Memory B cell (primary cell): ENCODE measurements at regions not wholly inside any gene's neighbourhood (a gene's known extent, or its start where the extent isn't known, plus 50 kb on each side); places are given as distances from the start of the nearest gene placed in this dataset.
A peak's percentile ranks its signal among the peaks of the same experiment; 100 is the strongest.

Experiments
- ATAC-seq: fragments of 150-1000 bp; cut with Tn5 transposase; 2 replicates; pipeline ENCODE4 v1.10.0; 2021; ENCODE audit warnings: low read depth, mild to moderate bottlenecking, moderate library complexity
- DNase-seq, 2 donors: peaks; one replicate each; pipeline ENCODE4 v3.0.0; 2022; ENCODE audit warnings: low spot score in 2 of 2
- H3K27ac Mint-ChIP-seq: one replicate; pipeline ENCODE4 v1.8.0; 2022; ENCODE audit warnings: mild to moderate bottlenecking, moderate library complexity, mixed read lengths
- H3K27me3 Mint-ChIP-seq: one replicate; pipeline ENCODE4 v1.8.0; 2022; ENCODE audit warnings: mixed read lengths
- H3K36me3 Mint-ChIP-seq: one replicate; pipeline ENCODE4 v1.8.0; 2022; ENCODE audit warnings: mild to moderate bottlenecking, mixed read lengths
- H3K4me1 Mint-ChIP-seq: one replicate; pipeline ENCODE4 v1.8.0; 2022; ENCODE audit warnings: mixed read lengths
- H3K4me3 Mint-ChIP-seq: one replicate; pipeline ENCODE4 v1.8.0; 2022; ENCODE audit warnings: mild to moderate bottlenecking, moderate library complexity, mixed read lengths
- H3K9me3 Mint-ChIP-seq: one replicate; pipeline ENCODE4 v1.8.0; 2022; ENCODE audit warnings: mixed read lengths

DNA sequence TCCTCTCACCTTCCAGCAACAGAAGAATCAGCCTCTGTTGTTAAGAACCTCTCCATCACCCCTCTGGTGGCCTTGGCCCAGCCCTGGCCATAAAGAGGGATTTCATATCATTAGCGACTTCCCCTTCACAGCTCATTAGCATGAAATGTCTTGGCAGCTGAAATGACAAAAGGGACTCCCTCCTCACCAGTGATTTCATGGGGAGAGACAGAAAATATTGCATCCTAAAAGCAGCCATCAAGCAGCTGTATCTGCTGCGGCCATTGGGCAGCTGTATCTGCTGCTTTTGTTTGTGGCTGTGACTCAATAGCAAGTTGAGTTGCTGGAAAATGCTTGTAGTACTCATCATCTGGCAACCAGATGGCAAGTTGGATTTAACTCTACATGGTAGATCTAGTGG, 105.9 kb upstream of the RMDN2 start:
- no peaks in the 10 kb centered on the region for H3K36me3 Mint-ChIP-seq
- peaks cover 10% of the 10 kb centered on the region for H3K4me1 Mint-ChIP-seq
- peaks cover 3% of the 10 kb centered on the region for H3K9me3 Mint-ChIP-seq
- H3K27ac Mint-ChIP-seq = no peak overlapping the region
- no peak for ATAC-seq
- H3K27me3 Mint-ChIP-seq = no peaks in the 10 kb centered on the region
- no peak overlapping the region for H3K4me3 Mint-ChIP-seq
- DNase-seq = no peak

DNA sequence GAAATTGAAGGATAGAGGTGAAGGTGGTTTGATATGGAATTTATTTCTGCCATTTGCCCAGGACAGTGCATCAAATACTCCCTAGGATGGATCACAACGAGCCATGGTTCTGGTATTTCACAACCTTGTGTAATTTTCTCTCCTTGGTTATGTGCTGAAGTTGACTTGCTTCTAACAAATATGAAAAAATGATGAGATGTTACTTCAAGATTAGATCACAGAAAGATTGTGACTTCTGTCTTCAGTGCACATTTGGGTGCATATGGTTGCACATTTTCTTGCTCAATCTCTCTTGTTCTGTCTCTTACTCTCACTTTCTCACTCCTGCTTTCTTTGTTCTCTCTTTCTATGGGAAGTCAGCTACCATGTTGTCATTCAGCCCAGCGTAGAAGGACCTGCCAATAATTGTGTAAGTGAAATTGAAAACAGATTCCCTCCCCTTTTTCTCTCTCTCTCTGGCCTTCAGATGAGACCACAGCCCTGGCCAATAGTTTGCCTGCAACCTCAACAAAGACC, 104.6 kb upstream of the RMDN2 start:
- no peak overlapping the region for H3K4me3 Mint-ChIP-seq
- no peak overlapping the region for H3K27ac Mint-ChIP-seq
- H3K4me1 Mint-ChIP-seq = peaks cover 10% of the 10 kb centered on the region
- H3K27me3 Mint-ChIP-seq = no peaks in the 10 kb centered on the region
- no peaks in the 10 kb centered on the region for H3K36me3 Mint-ChIP-seq
- ATAC-seq = no peak
- DNase-seq = no peak
- peaks cover 3% of the 10 kb centered on the region for H3K9me3 Mint-ChIP-seq

DNA sequence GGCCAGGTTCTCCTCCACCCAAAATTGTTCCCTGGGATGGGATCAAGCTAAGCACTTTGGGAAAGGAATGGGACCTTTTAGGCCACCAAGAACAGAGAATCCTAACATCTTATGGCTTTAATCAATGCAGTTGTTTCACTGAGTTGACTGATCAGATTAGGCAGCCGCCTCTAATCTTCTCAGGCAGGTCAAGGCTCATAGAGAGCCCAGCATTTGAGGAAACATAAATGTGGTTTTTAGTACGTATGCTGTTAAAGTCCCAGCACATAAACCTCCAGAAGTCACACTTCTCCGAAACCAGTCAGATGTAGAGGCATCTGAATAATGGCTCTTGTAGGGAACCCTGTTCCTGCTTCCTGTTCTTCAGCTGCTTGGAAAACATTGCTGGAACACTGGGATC, 99.5 kb upstream of the RMDN2 start:
- peaks cover 10% of the 10 kb centered on the region for H3K4me1 Mint-ChIP-seq
- no peak overlapping the region for H3K4me3 Mint-ChIP-seq
- peaks cover 3% of the 10 kb centered on the region for H3K9me3 Mint-ChIP-seq
- H3K27ac Mint-ChIP-seq = no peak overlapping the region
- no peaks in the 10 kb centered on the region for H3K36me3 Mint-ChIP-seq
- DNase-seq (no peak), ATAC-seq (no peak)
- no peaks in the 10 kb centered on the region for H3K27me3 Mint-ChIP-seq

DNA sequence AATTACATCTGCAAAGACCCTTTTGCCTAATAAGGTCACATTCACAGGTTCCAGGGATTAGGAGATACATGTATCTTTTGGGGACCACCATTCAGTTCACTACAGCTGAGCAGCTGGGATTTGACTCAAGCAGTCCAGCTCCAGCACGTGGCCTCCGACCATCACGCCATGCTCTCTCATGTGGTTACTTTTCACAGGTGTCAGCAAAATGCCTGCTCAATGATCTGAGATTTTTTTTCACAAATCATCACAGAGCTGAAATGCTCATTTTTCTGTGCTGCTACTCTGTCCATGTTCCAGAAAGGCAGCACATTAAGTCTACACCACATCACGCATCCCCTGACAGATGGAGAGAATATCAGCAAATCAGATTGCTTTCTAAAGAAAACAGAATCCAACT, 98.5 kb upstream of the RMDN2 start:
- Mint-ChIP-seq H3K27me3 (no peaks in the 10 kb centered on the region), H3K4me1 (peaks cover 10% of the 10 kb centered on the region), H3K9me3 (no peaks in the 10 kb centered on the region), H3K27ac (no peak overlapping the region), H3K36me3 (no peaks in the 10 kb centered on the region), H3K4me3 (no peak overlapping the region)
- DNase-seq (no peak), ATAC-seq (no peak)

DNA sequence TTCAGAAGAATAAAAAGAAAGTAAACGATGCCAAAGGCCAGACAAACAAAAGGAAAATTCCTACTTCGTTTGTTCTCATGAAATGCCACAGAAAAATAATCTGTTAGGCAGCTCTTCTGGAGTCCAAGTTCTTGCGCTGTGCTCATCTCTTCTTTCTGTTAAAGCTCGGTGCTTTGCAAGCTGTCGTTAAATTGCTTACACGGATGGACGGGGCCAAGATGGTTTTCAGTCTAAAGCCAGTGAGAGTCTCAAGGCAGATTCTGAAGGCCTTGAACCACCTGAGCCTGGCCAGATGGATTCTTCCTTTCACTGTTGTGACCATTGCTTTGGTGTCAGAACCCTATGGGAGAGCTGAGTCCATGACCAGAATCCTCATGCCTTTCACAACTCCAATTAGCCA, 97.6 kb upstream of the RMDN2 start:
- no peak for DNase-seq
- Mint-ChIP-seq H3K27me3 (no peaks in the 10 kb centered on the region), H3K36me3 (no peaks in the 10 kb centered on the region), H3K27ac (no peak overlapping the region), H3K4me1 (peaks cover 8% of the 10 kb centered on the region), H3K9me3 (no peaks in the 10 kb centered on the region), H3K4me3 (no peak overlapping the region)
- ATAC-seq = no peak

DNA sequence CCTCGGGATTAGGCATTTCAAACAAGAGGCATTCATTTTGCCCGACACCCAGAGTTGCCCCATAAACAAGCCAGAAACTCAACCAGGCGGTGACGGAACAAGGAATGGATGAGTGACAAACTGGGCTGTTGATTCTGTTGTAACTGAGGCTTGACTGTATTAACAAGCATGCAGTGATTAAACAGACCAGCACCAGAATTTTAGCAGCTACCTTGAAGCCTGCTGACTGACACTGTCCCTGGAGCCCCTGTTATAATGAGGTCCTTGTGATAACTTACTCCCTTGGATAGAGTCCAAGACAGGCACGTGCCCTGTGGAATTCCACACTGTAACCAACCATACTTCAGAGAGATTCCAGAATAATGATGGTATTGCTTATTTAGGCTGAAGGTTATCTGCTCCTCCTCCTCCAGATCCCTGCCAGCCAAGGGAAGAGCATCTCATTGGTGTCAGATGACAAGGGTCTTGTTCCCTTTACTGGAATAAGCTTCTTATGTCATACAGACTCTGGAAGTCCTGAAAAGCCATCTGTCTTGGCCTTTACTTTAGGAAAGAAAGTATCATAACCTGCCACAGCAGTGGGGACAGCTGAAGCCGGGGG, 97.1 kb upstream of the RMDN2 start:
- no peaks in the 10 kb centered on the region for H3K27me3 Mint-ChIP-seq
- H3K9me3 Mint-ChIP-seq = no peaks in the 10 kb centered on the region
- H3K36me3 Mint-ChIP-seq = no peaks in the 10 kb centered on the region
- H3K4me1 Mint-ChIP-seq = peaks cover 5% of the 10 kb centered on the region
- ATAC-seq (no peak), DNase-seq (no peak)
- H3K4me3 Mint-ChIP-seq = no peak overlapping the region
- H3K27ac Mint-ChIP-seq = no peak overlapping the region

DNA sequence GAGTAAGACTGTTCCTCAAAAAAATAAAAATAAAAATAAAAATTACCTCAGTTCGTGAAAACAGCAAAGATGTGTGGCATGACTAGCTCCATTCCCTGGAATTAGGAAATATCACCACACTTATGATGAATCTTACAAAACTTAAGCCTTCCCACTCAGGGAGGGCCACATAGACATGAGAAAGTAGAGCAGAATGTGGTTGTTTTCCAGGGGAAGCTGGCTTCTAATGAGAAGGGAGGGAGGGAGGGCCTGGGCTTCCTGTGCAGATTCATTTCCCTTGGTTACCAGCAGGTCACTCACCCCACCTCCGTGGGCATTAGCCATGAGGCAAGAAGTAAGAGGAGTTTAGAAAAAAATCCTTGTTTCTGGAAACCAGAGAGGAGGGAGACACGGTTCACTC, 95.9 kb upstream of the RMDN2 start:
- H3K27ac Mint-ChIP-seq = no peak overlapping the region

DNA sequence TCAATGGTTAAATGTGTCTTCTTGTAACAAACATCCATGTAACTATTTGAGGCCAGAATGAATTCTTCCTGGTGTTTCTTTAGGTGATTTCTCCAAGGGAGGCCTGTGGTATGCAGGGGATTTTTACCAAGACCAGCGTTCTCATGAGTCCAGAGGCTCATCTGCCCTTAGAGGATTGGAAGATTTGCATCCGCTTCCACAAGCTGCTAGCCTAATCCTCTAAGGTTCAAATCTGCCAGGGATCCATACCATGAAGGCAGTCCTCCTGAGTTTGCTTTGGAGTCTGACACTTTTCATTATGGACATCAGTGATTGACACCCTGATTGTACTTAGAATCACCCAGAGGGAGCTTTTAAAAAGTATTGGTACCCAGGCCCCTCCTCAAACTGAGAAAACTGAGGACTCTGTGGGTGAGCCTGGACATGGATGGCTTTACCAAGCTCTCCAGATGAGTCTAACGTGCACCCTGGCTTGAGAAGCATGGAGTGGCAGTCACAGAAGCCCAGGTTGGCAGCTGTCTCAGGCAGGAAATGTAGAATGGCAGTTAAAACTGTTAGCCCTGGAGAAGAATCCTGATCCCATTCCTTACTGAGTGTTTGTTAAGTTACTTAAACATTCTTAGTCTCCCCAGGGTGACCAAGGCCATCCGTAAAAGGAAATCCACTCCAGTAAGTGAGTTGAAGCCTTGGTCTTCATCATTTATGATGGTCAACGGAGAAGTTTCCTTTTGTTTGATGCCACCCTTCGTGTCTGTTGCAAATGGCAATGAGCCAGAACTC, 95.3 kb upstream of the RMDN2 start:
- ATAC-seq = no peak

More for the DNA sequence above, 95.9 kb upstream of the RMDN2 start:
- DNase-seq (no peak), ATAC-seq (no peak)
- no peaks in the 10 kb centered on the region for H3K36me3 Mint-ChIP-seq
- H3K27me3 Mint-ChIP-seq = no peaks in the 10 kb centered on the region
- H3K9me3 Mint-ChIP-seq = no peaks in the 10 kb centered on the region
- H3K4me3 Mint-ChIP-seq = no peak overlapping the region
- peaks cover 4% of the 10 kb centered on the region for H3K4me1 Mint-ChIP-seq

DNA sequence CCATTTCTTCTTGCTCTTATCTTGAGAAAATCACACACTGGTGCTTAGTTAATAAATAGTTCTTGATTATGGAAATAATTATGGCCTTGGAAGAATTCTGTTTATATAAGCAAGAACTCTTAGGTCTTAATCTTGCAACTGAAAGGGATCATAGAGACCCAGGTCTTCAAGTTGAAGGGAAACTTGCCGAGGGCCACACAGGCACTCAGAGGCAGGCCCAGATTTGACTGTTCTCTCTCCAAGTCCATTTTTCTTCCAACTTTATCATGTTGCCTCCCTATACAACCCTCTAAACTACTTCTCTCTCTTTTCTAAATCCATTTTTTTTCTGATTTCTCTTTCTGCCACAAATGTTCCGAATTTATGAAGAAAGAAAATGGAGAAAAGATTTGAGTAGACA, 94.5 kb upstream of the RMDN2 start:
- H3K4me3 Mint-ChIP-seq = no peak overlapping the region
- no peaks in the 10 kb centered on the region for H3K9me3 Mint-ChIP-seq
- ATAC-seq = no peak
- no peak for DNase-seq
- H3K36me3 Mint-ChIP-seq = no peaks in the 10 kb centered on the region
- peaks cover 4% of the 10 kb centered on the region for H3K4me1 Mint-ChIP-seq
- H3K27me3 Mint-ChIP-seq = no peaks in the 10 kb centered on the region
- H3K27ac Mint-ChIP-seq = no peak overlapping the region

More for the DNA sequence above, 95.3 kb upstream of the RMDN2 start:
- no peaks in the 10 kb centered on the region for H3K36me3 Mint-ChIP-seq
- no peaks in the 10 kb centered on the region for H3K27me3 Mint-ChIP-seq
- peaks cover 4% of the 10 kb centered on the region for H3K4me1 Mint-ChIP-seq
- H3K9me3 Mint-ChIP-seq = no peaks in the 10 kb centered on the region
- no peak overlapping the region for H3K4me3 Mint-ChIP-seq
- no peak for DNase-seq
- no peak overlapping the region for H3K27ac Mint-ChIP-seq

DNA sequence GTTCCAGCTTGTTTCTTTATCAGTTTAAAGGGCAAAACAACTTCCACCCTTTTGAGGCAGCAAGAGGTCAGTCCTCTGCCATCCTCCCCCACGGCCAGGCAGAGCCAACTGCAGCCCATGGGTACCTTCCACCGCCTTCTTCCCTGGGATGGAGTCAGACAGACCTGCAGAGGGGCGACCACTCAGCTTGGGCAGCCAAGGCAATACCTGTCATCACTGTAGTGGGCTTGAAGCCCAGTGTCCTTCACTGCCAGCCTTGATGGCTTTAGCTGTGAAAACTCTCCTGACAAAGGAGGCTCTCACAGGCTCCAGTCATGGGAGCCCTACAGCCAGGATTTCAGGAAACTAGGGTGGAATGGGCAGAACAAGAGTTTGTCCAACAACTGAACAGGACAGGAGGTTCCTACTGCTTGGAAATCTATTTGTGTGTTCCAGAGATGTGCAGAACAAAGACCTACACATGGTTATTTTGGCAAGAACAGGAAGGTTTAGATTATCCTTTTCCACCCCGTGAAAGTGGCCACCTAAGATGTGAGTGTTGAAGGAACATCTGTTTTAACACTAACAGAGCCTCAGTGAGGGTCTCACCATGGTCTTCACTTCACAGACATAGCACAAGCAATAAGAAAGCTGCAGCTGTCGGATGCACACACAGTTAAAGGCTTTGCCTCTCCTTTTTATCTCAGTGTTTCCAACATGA, 93.9 kb upstream of the RMDN2 start:
- Mint-ChIP-seq H3K4me1 (peaks cover 4% of the 10 kb centered on the region), H3K4me3 (no peak overlapping the region), H3K27me3 (no peaks in the 10 kb centered on the region), H3K27ac (no peak overlapping the region), H3K9me3 (no peaks in the 10 kb centered on the region), H3K36me3 (no peaks in the 10 kb centered on the region)
- DNase-seq (no peak), ATAC-seq (no peak)

DNA sequence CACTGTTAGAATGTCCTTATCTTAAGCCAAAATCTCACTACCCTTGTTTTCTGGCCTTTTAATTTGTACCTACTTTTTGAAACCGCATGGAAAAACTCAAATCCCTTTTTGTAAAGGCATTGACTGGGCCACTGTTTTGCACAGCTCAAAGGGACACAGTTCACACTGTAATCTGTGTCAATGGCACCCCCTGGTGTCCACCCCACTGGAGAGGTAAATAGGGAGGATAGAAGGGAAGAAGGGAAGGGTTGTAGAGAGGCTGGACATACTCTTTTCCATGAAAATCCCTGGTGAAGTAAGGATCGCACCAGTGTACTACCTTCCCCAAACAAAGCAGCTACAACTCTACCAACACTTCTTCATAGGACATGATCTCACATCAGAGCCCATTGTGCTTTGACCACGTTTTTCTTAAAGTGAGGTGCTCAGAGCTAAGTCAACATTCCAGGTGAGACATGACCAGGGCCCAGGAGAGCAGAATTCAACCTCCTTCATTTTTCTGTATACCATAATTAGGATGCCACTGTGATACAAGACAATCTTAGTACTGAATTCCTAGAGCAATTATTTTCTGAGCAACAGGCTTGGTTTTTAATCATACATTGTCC, 92.4 kb upstream of the RMDN2 start:
- no peak overlapping the region for H3K27ac Mint-ChIP-seq
- peaks cover 4% of the 10 kb centered on the region for H3K4me1 Mint-ChIP-seq
- no peaks in the 10 kb centered on the region for H3K9me3 Mint-ChIP-seq
- no peaks in the 10 kb centered on the region for H3K27me3 Mint-ChIP-seq
- ATAC-seq (peak; percentile 95), DNase-seq (peak; percentile 76 to 81)
- no peak overlapping the region for H3K4me3 Mint-ChIP-seq
- no peaks in the 10 kb centered on the region for H3K36me3 Mint-ChIP-seq

DNA sequence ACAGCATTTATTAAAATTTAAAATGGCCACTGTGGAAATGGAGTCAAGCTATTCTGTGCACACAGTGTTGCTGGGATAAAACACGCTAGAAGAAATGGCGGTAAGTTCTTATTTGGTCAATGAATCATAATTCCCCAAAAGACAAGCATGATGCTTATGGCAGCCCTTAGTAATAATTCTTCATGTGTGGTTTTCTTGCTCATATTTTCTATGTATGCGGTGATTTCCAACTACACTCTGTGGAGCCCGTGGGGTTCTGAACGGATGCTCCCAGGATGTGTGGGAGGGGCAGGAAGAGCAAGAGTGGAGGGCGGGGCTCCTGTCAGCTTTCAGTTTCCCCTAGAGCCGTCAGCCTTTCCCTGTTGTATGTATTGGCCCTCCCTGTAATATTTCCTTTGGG, 91.7 kb upstream of the RMDN2 start:
- H3K36me3 Mint-ChIP-seq = no peaks in the 10 kb centered on the region
- DNase-seq (no peak), ATAC-seq (no peak)
- H3K27me3 Mint-ChIP-seq = no peaks in the 10 kb centered on the region
- no peaks in the 10 kb centered on the region for H3K9me3 Mint-ChIP-seq
- H3K27ac Mint-ChIP-seq = no peak overlapping the region
- peaks cover 4% of the 10 kb centered on the region for H3K4me1 Mint-ChIP-seq
- no peak overlapping the region for H3K4me3 Mint-ChIP-seq

DNA sequence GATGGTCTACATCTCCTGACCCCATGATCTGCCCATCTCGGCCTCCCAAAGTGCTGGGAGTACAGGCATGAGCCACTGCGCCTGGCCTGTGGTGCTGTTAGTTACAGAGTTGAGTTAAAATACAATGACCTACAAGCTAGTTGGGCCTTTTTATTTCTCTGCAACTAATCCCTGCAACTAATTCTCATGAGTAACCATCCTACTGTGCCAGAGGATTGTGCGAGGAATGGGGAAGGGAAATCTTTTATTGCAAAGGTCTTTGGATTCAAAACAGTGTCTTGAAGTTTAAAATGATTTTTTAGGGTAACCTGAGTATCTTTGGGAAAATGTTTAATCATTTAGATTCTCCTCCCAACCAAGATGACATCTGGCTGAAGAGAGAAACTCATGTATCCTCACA, 88.8 kb upstream of the RMDN2 start:
- Mint-ChIP-seq H3K9me3 (no peaks in the 10 kb centered on the region), H3K27me3 (no peaks in the 10 kb centered on the region), H3K4me3 (no peak overlapping the region), H3K4me1 (peaks cover 4% of the 10 kb centered on the region), H3K27ac (no peak overlapping the region), H3K36me3 (no peaks in the 10 kb centered on the region)
- DNase-seq (no peak), ATAC-seq (no peak)

DNA sequence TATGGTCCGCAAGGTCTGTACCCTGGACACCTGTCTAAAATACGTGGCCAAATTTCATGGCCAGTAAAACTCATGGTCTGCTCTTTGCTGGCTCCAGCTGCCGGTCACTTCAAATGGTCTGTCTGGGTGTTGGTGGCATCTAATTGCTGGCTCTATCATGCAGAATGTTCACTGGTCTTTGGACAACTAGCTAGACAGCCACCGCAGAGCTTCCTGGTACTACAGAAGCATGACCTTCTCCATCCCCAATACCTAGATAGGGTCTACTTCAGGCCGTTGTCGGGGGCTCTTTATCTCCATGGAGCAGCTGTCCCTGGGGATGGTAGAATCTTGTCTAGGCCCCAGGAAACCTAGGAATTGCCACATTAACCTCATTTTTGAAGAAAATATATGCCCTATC, 88.4 kb upstream of the RMDN2 start:
- H3K36me3 Mint-ChIP-seq = no peaks in the 10 kb centered on the region
- no peak for DNase-seq
- no peaks in the 10 kb centered on the region for H3K9me3 Mint-ChIP-seq
- no peak overlapping the region for H3K4me3 Mint-ChIP-seq
- H3K27me3 Mint-ChIP-seq = no peaks in the 10 kb centered on the region
- H3K4me1 Mint-ChIP-seq = peaks cover 4% of the 10 kb centered on the region
- no peak for ATAC-seq
- H3K27ac Mint-ChIP-seq = no peak overlapping the region
